Nephron (organoid): ENCODE measurements at regions not wholly inside any gene's neighbourhood (a gene's known extent, or its start where the extent isn't known, plus 50 kb on each side); places are given as distances from the start of the nearest gene placed in this dataset.
A peak's percentile ranks its signal among the peaks of the same experiment; 100 is the strongest.
"Not testable (repeated sequence)": the region's sequence is repeated elsewhere in the genome, so short reads cannot be mapped to it uniquely, and the experiment has no call there.

Source experiments
- H3K27ac Mint-ChIP-seq, 3 experiments: 2 replicates each; pipeline ENCODE4 v1.8.0; 2020; ENCODE audit warnings: mixed read lengths in 3 of 3, mild to moderate bottlenecking in 2 of 3, moderate library complexity in 1 of 3
- H3K27me3 Mint-ChIP-seq: 2 replicates; pipeline ENCODE4 v1.8.0; 2021; ENCODE audit warnings: low read depth, mild to moderate bottlenecking, moderate library complexity, mixed read lengths
- H3K36me3 Mint-ChIP-seq: 2 replicates; pipeline ENCODE4 v1.8.0; 2020; ENCODE audit warnings: low read depth, mixed read lengths
- H3K4me1 Mint-ChIP-seq: 2 replicates; pipeline ENCODE4 v1.8.0; 2020; ENCODE audit warnings: mixed read lengths
- H3K4me3 Mint-ChIP-seq, 3 experiments: 2 replicates each; pipeline ENCODE4 v1.8.0; 2020; ENCODE audit warnings: mild to moderate bottlenecking in 3 of 3, mixed read lengths in 3 of 3, moderate library complexity in 2 of 3
- H3K9me3 Mint-ChIP-seq: 2 replicates; pipeline ENCODE4 v1.8.0; 2020; ENCODE audit warnings: mixed read lengths
- TF ChIP-seq, protein P1 (sequence below), 3 experiments: fragments of 200-600 bp; sonication (generic); IDR thresholded peaks; one replicate each; pipeline ENCODE4 v1.5.0; 2021; ENCODE audit warnings: antibody characterized with exemption in 3 of 3; ENCODE audit not compliant: unreplicated experiment in 3 of 3

DNA sequence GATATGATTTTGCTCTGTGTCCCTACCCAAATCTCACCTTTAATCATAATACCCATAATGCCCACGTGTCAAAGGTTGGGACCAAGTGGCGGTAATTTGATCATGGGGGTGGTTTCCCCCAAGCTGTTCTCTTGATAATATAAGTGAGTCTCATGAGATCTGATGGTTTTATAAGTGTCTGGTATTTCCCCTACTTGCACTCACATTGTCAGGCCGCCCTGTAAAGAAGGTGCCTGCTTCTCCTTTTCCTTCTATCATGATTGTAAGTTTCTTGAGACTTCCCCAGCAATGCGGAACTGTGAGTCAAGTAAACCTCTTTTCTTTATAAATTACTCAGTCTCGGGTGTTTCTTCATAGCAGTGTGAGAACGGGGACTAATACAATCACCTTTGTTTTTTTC, 279.8 kb downstream of the ARPP21 start:
- Mint-ChIP-seq H3K27ac (no peak overlapping the region), H3K4me1 (no peaks in the 10 kb centered on the region), H3K4me3 (no peak overlapping the region), H3K36me3 (no peaks in the 10 kb centered on the region), H3K9me3 (peaks cover 26% of the 10 kb centered on the region), H3K27me3 (no peaks in the 10 kb centered on the region)
- TF ChIP-seq, protein P1, sequence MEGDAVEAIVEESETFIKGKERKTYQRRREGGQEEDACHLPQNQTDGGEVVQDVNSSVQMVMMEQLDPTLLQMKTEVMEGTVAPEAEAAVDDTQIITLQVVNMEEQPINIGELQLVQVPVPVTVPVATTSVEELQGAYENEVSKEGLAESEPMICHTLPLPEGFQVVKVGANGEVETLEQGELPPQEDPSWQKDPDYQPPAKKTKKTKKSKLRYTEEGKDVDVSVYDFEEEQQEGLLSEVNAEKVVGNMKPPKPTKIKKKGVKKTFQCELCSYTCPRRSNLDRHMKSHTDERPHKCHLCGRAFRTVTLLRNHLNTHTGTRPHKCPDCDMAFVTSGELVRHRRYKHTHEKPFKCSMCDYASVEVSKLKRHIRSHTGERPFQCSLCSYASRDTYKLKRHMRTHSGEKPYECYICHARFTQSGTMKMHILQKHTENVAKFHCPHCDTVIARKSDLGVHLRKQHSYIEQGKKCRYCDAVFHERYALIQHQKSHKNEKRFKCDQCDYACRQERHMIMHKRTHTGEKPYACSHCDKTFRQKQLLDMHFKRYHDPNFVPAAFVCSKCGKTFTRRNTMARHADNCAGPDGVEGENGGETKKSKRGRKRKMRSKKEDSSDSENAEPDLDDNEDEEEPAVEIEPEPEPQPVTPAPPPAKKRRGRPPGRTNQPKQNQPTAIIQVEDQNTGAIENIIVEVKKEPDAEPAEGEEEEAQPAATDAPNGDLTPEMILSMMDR (IDR thresholded peaks at IDR 0.05; ENCODE audit: unreplicated experiment in 3 of 3): no peak

DNA sequence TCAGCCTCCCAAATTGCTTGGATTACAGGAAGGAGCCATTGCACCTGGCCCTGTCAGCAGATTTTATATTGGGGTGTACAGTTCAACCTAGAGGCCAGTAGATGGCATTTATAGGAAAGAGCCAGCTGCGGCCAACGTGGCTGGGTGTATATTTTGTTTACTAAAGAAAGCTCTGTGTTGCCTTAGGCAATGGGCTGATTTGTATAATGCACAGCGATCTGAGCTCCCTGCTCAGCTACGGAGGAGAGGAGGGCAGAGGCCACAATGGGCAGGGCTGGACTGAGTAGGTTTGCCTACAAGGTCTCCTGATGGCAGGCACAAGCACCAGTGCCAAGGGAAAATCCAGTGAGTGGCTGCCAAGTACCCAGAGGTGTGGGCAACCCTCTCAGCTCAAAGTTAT, 282.4 kb downstream of the ARPP21 start:
- H3K4me1 Mint-ChIP-seq: no peaks in the 10 kb centered on the region
- H3K27ac Mint-ChIP-seq: no peak overlapping the region
- no peaks in the 10 kb centered on the region for H3K36me3 Mint-ChIP-seq
- TF ChIP-seq, protein P1 (IDR thresholded peaks at IDR 0.05; ENCODE audit: unreplicated experiment in 3 of 3): no peak
- H3K27me3 Mint-ChIP-seq: no peaks in the 10 kb centered on the region
- no peak overlapping the region for H3K4me3 Mint-ChIP-seq
- H3K9me3 Mint-ChIP-seq: peaks cover 27% of the 10 kb centered on the region

DNA sequence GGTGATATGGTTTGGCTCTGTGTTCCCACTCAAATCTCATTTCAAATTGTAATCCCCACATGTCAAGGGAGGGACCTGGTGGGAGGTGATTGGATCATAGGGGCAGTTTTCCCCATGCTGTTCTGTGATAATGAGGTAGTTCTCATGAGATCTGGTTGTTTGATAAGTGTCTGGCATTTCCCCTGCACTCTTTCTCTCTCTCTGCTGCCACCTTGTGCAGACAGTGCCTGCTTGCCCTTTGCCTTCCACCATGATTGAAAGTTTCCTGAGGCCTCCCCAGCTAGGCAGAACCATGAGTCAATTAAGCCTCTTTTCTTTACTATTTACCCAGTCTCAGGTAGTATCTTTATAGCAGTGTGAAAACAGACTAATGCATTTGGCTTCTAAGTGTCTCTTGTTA, 284.7 kb downstream of the ARPP21 start:
- H3K4me1 Mint-ChIP-seq, H3K36me3 Mint-ChIP-seq, H3K4me3 Mint-ChIP-seq, H3K27ac Mint-ChIP-seq, H3K27me3 Mint-ChIP-seq: not testable (repeated sequence)
- TF ChIP-seq, protein P1 (IDR thresholded peaks at IDR 0.05; ENCODE audit: unreplicated experiment in 3 of 3): peak; percentile 27 to 56 (median 42)
- H3K9me3 Mint-ChIP-seq: peaks cover 24% of the 10 kb centered on the region

DNA sequence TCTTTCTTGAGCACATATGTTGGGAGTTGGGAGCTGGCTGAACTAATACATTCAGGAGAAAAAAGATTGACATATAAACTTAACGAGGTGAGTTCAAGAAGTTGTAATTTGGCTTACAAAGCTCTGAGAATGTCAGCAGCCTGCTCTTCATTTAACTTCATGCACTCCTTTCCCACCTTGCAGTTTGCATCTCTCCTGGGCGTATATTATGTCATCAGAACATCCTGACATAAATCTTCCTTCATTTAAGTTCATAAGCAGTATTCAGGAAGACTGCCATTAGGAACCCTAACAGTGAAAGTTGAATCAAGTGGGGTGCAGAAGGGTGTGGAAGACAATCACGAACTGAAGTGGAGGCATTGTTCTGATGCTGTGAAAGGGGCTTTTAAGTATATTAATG, 288.1 kb downstream of the ARPP21 start:
- TF ChIP-seq, protein P1 (IDR thresholded peaks at IDR 0.05; ENCODE audit: unreplicated experiment in 3 of 3): no peak
- peaks cover 6% of the 10 kb centered on the region for H3K9me3 Mint-ChIP-seq
- peaks cover 7% of the 10 kb centered on the region for H3K4me1 Mint-ChIP-seq
- H3K27ac Mint-ChIP-seq: no peak overlapping the region
- H3K36me3 Mint-ChIP-seq: no peaks in the 10 kb centered on the region
- no peak overlapping the region for H3K4me3 Mint-ChIP-seq
- H3K27me3 Mint-ChIP-seq: no peaks in the 10 kb centered on the region

DNA sequence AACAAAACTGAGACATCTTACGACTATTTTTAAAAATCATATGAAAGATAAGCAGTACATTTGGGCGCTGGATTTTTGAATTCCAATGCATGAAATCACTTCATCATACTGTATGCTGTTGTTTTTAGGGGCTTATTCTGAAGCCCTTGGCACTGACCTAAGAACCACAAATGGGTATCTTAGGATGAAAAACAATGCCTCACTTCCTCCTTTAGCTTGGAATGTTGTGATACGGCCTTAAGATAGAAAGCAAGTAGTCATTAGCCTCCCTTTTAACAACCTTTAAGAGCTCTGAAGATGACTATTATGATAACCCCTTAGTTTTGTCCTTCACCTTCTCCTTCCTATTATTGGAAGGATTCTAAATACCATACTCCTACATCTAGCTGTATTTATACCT, 289.8 kb downstream of the ARPP21 start:
- Mint-ChIP-seq H3K27me3 (no peaks in the 10 kb centered on the region), H3K27ac (no peak overlapping the region), H3K9me3 (peaks cover under 1% of the 10 kb centered on the region), H3K36me3 (no peaks in the 10 kb centered on the region), H3K4me1 (peaks cover 16% of the 10 kb centered on the region), H3K4me3 (no peak overlapping the region)
- TF ChIP-seq, protein P1 (IDR thresholded peaks at IDR 0.05; ENCODE audit: unreplicated experiment in 3 of 3): no peak

DNA sequence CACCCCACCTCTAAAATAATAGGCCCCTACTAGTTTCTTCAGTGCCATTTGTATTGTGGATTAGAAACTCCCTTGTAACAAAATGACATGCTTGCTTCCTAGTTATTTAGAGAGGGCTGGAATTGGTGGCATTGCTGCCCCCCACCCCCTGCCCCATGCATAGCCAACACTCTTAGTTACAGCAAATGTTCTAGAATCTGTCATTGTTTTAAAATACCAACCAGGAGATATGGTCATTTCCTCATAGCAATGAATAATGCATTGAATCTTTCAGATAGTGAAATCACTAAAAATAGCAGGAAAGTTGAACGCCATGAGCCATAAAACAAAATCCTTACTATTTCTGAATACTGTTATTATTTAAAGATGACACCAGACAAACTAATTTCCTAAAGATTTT, 292.5 kb downstream of the ARPP21 start:
- Mint-ChIP-seq H3K9me3 (no peaks in the 10 kb centered on the region), H3K36me3 (no peaks in the 10 kb centered on the region), H3K4me1 (peaks cover 21% of the 10 kb centered on the region), H3K4me3 (no peak overlapping the region), H3K27ac (no peak overlapping the region), H3K27me3 (no peaks in the 10 kb centered on the region)
- TF ChIP-seq, protein P1 (IDR thresholded peaks at IDR 0.05; ENCODE audit: unreplicated experiment in 3 of 3): no peak
